Progenitor cell of endocrine pancreas (in vitro differentiated cells): ENCODE measurements at regions not wholly inside any gene's neighbourhood (a gene's known extent, or its start where the extent isn't known, plus 50 kb on each side); places are given as distances from the start of the nearest gene placed in this dataset.

Experiments
- DNase-seq: peaks from one replicate; pipeline ENCODE4 v3.0.0; 2021; ENCODE audit warnings: low spot score; ENCODE audit not compliant: unreplicated experiment
- H3K27ac Mint-ChIP-seq: 2 replicates; pipeline ENCODE4 v1.8.0; 2021; ENCODE audit warnings: mild to moderate bottlenecking, moderate library complexity, mixed read lengths
- H3K27me3 Mint-ChIP-seq: 2 replicates; pipeline ENCODE4 v1.8.0; 2021; ENCODE audit warnings: mixed read lengths
- H3K36me3 Mint-ChIP-seq: 2 replicates; pipeline ENCODE4 v1.8.0; 2022; ENCODE audit warnings: mixed read lengths; ENCODE audit not compliant: insufficient read depth
- H3K4me1 Mint-ChIP-seq: 2 replicates; pipeline ENCODE4 v1.8.0; 2021; ENCODE audit warnings: low read depth, mixed read lengths
- H3K4me3 Mint-ChIP-seq: 2 replicates; pipeline ENCODE4 v1.8.0; 2021; ENCODE audit warnings: low read depth, mild to moderate bottlenecking, moderate library complexity, mixed read lengths
- H3K9me3 Mint-ChIP-seq: 2 replicates; pipeline ENCODE4 v1.8.0; 2021; ENCODE audit warnings: low read depth, mixed read lengths
- TF ChIP-seq, protein P1 (sequence below): fragments of 200-600 bp; sonication (generic); IDR thresholded peaks from one replicate; pipeline ENCODE4 v1.5.0; 2021; ENCODE audit warnings: antibody characterized with exemption, mild to moderate bottlenecking; ENCODE audit not compliant: unreplicated experiment

DNA sequence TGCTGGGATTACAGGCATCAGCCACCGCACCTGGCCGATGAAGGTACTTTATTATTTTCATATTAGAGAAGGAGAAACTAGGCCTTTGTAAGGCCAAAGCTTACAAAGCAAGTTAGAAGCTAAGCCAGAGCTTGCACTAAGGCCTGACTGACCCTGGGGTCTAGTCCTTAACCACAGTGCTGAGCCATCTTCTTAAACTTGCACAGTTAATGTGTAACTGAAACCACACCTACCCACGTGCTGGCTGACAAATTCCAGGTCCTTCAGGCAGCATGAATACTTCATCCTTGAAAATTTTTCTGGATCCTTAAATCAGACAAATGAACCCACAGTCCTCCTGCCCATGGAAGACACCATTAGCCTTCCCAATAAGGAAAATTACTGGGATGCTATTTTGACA is 880.6 kb downstream of the UQCRFS1 start:
- H3K27ac Mint-ChIP-seq, result no peak overlapping the region
- H3K9me3 Mint-ChIP-seq, result peaks cover 8% of the 10 kb centered on the region
- no peak overlapping the region for H3K4me3 Mint-ChIP-seq
- H3K27me3 Mint-ChIP-seq, result peaks cover 31% of the 10 kb centered on the region
- TF ChIP-seq, protein P1, sequence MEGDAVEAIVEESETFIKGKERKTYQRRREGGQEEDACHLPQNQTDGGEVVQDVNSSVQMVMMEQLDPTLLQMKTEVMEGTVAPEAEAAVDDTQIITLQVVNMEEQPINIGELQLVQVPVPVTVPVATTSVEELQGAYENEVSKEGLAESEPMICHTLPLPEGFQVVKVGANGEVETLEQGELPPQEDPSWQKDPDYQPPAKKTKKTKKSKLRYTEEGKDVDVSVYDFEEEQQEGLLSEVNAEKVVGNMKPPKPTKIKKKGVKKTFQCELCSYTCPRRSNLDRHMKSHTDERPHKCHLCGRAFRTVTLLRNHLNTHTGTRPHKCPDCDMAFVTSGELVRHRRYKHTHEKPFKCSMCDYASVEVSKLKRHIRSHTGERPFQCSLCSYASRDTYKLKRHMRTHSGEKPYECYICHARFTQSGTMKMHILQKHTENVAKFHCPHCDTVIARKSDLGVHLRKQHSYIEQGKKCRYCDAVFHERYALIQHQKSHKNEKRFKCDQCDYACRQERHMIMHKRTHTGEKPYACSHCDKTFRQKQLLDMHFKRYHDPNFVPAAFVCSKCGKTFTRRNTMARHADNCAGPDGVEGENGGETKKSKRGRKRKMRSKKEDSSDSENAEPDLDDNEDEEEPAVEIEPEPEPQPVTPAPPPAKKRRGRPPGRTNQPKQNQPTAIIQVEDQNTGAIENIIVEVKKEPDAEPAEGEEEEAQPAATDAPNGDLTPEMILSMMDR, result no peak
- DNase-seq, result no peak
- H3K4me1 Mint-ChIP-seq, result no peaks in the 10 kb centered on the region
- H3K36me3 Mint-ChIP-seq, result no peaks in the 10 kb centered on the region

DNA sequence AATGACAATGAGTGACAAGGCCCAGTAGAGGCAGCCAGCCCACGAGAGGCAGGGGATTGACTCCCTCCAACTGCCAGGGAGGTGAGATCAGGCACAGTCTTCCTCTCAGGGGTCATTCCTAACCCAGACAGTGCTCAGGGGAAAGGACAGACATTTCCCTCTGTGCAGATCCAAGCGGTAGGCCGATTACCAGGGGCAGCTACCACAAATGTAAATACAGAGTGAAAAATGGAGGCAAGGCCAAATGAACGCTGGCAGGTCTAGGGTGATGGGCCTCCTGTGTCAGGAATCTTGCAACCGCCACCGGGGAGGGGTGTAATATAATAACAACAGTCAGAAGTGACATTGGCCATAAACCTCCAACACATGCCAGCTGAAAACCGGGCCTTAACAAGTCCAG is 881.4 kb downstream of the UQCRFS1 start:
- Mint-ChIP-seq H3K36me3 (no peaks in the 10 kb centered on the region), H3K27me3 (peaks cover 37% of the 10 kb centered on the region)

DNA sequence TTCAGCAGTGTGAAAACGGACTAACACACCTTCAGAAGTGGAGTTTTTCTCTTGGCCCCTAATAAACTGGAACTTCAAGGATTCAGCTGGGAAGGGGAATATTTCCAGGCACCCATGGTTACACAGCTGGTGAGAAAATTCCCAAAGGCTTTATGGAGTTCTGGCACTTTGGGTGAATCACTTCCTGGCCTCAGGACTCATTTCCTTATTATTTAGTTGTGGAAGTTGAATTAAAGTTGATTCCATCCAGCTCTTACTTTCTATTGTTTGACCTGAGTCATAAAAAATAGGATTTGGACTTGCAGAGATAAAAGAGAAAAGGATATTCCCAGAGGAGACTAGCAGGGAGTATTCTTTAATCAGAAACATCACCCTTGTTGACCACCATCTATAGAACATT is 882.1 kb downstream of the UQCRFS1 start:
- Mint-ChIP-seq H3K4me3 (no peak overlapping the region), H3K4me1 (no peaks in the 10 kb centered on the region), H3K9me3 (peaks cover 8% of the 10 kb centered on the region), H3K27me3 (peaks cover 39% of the 10 kb centered on the region), H3K27ac (no peak overlapping the region), H3K36me3 (no peaks in the 10 kb centered on the region)
- TF ChIP-seq, protein P1, result no peak
- no peak for DNase-seq

More for the DNA sequence above, 881.4 kb downstream of the UQCRFS1 start:
- Mint-ChIP-seq H3K9me3 (peaks cover 8% of the 10 kb centered on the region), H3K4me1 (no peaks in the 10 kb centered on the region), H3K27ac (no peak overlapping the region), H3K4me3 (no peak overlapping the region)
- no peak for DNase-seq
- TF ChIP-seq, protein P1, result no peak

DNA sequence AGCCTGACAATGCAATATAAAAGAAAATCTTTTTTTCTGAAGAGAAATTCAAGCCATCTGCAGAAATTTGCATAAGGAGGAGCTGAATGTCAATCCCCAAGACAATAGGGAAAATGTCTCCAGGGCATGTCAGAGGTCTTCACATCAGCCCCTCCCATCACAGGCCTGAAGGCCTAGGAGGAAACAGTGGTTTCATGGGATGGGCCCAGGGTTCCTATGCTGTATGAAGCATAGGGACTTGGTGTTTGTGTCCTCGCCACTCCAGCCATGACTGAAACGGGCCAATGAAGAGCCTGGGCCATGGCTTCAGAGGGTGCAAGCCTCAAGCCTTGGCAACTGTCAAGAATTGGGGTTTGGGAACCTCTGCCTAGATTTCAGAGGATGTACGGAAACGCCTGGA is 883.5 kb downstream of the UQCRFS1 start:
- peaks cover 36% of the 10 kb centered on the region for H3K27me3 Mint-ChIP-seq

DNA sequence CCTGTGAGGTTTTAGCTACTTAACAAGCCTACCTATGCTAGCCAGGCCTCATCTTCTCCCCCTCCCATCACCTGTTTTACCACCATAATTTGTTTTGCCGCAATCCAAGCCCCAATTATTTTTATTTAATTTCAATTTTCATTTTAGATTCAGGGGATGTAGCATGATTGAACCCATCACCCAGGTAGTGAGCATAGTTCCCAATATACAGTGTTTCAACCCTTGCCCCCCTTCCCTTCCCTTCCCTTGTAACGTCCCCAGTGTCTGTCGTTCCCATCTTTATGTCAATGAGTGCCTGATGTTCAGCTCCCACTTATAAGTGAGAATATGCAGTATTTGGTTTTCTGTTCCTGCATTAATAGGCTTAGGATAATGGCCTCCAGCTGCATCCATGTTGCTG is 885.0 kb downstream of the UQCRFS1 start:
- Mint-ChIP-seq H3K9me3 (peaks cover 8% of the 10 kb centered on the region), H3K27ac (no peak overlapping the region), H3K27me3 (peaks cover 31% of the 10 kb centered on the region), H3K36me3 (no peaks in the 10 kb centered on the region), H3K4me3 (no peak overlapping the region), H3K4me1 (peaks cover 6% of the 10 kb centered on the region)
- TF ChIP-seq, protein P1, result no peak
- no peak for DNase-seq

More for the DNA sequence above, 883.5 kb downstream of the UQCRFS1 start:
- Mint-ChIP-seq H3K36me3 (no peaks in the 10 kb centered on the region), H3K4me1 (peaks cover 3% of the 10 kb centered on the region), H3K4me3 (no peak overlapping the region), H3K9me3 (peaks cover 8% of the 10 kb centered on the region), H3K27ac (no peak overlapping the region)
- TF ChIP-seq, protein P1, result no peak
- no peak for DNase-seq
